ENCODE measurements at regions not wholly inside any gene's neighbourhood (a gene's known extent, or its start where the extent isn't known, plus 50 kb on each side); places are given as distances from the start of the nearest gene placed in this dataset.

DNA sequence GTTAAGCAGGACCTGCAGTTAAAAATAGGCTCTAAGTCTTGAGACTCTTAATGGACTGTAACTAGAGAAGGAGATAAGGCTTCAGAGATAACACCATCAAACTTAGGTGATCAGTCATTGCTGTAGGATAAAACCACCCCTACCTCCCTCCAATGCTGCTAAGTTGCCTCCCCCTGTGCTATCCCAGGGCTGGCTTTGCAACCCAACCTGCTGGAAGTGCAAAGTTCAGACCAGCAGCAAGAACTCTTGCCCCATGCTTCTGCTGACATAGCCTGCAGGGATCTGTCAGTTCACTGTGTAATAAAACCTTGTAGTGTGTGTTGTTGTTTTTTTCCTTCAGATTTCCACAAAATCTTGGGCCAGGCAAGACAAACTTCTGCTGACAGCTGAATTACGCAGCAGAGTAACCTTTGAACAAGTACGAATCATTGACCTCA lies 57.4 kb upstream of the EPB41L3 start:
- TF ChIP-seq, protein P1, sequence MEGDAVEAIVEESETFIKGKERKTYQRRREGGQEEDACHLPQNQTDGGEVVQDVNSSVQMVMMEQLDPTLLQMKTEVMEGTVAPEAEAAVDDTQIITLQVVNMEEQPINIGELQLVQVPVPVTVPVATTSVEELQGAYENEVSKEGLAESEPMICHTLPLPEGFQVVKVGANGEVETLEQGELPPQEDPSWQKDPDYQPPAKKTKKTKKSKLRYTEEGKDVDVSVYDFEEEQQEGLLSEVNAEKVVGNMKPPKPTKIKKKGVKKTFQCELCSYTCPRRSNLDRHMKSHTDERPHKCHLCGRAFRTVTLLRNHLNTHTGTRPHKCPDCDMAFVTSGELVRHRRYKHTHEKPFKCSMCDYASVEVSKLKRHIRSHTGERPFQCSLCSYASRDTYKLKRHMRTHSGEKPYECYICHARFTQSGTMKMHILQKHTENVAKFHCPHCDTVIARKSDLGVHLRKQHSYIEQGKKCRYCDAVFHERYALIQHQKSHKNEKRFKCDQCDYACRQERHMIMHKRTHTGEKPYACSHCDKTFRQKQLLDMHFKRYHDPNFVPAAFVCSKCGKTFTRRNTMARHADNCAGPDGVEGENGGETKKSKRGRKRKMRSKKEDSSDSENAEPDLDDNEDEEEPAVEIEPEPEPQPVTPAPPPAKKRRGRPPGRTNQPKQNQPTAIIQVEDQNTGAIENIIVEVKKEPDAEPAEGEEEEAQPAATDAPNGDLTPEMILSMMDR (IDR thresholded peaks at IDR 0.05; ENCODE audit: low read depth, low read length): no peak
- DNase-seq (ENCODE audit: extremely low read depth, low read depth): no peak

DNA sequence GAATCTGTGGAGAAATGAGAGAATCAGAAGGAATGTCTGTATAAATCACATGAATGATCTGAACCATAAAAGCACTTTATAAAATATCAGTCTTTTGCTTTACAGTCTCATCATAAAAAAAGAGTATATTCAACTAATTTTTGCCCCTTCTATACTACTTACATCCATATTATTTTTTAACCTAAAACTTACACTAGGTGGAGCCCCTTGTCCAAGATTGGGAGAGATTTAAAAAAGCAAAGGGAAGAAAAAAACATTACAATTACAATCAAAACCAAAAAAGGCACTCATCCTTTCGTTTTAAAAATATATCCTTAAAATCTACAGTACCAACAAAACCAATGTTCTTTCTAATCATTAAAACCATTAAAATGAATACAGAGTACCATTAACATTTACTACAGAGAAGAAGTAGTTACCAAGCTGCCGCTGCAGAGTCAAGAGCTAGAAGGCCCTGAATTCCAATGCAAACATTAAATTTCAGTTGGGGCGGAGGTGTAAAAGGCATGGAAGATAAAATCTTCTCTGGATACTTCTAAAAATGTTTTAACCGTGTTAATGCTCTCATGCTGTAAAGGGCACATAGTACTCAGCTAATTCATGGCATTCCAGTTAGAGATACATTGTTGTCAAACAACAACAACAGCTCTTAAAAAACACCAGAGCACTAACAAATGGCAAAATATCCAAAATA lies 56.7 kb upstream of the EPB41L3 start:
- DNase-seq (ENCODE audit: extremely low read depth, low read depth): no peak
- TF ChIP-seq, protein P1 (IDR thresholded peaks at IDR 0.05; ENCODE audit: low read depth, low read length): peak; percentile 43

- TF ChIP-seq, protein P1 (IDR thresholded peaks at IDR 0.05; ENCODE audit: low read depth, low read length): no peak
- DNase-seq (ENCODE audit: extremely low read depth, low read depth): no peak
Observed at GRCh38 chr18:5596585-5596984, 52.8 kb upstream of the EPB41L3 start.

All from AG09319 (cell line).